Stimulated activated naive CD8-positive, alpha-beta T cell treated with anti-CD3 and anti-CD28 coated beads, Interleukin-15, Interleukin-2, amounts not matched to agents 100 ng/mL and 50 ng/mL, for 24 hours (primary cell): ENCODE measurements at regions not wholly inside any gene's neighbourhood (a gene's known extent, or its start where the extent isn't known, plus 50 kb on each side); places are given as distances from the start of the nearest gene placed in this dataset.
"Not testable (repeated sequence)": the region's sequence is repeated elsewhere in the genome, so short reads cannot be mapped to it uniquely, and the experiment has no call there.

Experiments used
- H3K27ac Mint-ChIP-seq: one replicate; pipeline ENCODE4 v1.8.0; 2021; ENCODE audit warnings: mild to moderate bottlenecking, mixed read lengths
- H3K27me3 Mint-ChIP-seq: one replicate; pipeline ENCODE4 v1.8.0; 2021; ENCODE audit warnings: mixed read lengths
- H3K36me3 Mint-ChIP-seq: one replicate; pipeline ENCODE4 v1.8.0; 2021; ENCODE audit warnings: low read depth, mixed read lengths
- H3K4me1 Mint-ChIP-seq: one replicate; pipeline ENCODE4 v1.8.0; 2021; ENCODE audit warnings: low read depth, mixed read lengths
- H3K4me3 Mint-ChIP-seq: one replicate; pipeline ENCODE4 v1.8.0; 2021; ENCODE audit warnings: mild to moderate bottlenecking, mixed read lengths
- H3K9me3 Mint-ChIP-seq: one replicate; pipeline ENCODE4 v1.8.0; 2021; ENCODE audit warnings: mixed read lengths

GRCh38 chr6:27719039-27719438 lies 193.2 kb downstream of the OR2B2 start:
- not testable (repeated sequence) for H3K36me3 Mint-ChIP-seq, H3K9me3 Mint-ChIP-seq, H3K27ac Mint-ChIP-seq, H3K4me3 Mint-ChIP-seq
- Mint-ChIP-seq H3K4me1 (peaks cover 22% of the 10 kb centered on the region), H3K27me3 (peaks cover 43% of the 10 kb centered on the region)

GRCh38 chr6:27706431-27706830 lies 205.8 kb downstream of the OR2B2 start:
- Mint-ChIP-seq H3K36me3 (peaks cover 72% of the 10 kb centered on the region), H3K27ac (no peak overlapping the region)

GRCh38 chr6:27700337-27700736 lies 211.9 kb downstream of the OR2B2 start:
- Mint-ChIP-seq H3K27me3 (no peaks in the 10 kb centered on the region), H3K36me3 (peaks cover 43% of the 10 kb centered on the region), H3K4me3 (no peak overlapping the region), H3K4me1 (peaks cover 5% of the 10 kb centered on the region), H3K27ac (no peak overlapping the region), H3K9me3 (no peaks in the 10 kb centered on the region)

More at GRCh38 chr6:27706431-27706830, 205.8 kb downstream of the OR2B2 start:
- Mint-ChIP-seq H3K4me1 (no peaks in the 10 kb centered on the region), H3K27me3 (no peaks in the 10 kb centered on the region), H3K9me3 (no peaks in the 10 kb centered on the region), H3K4me3 (no peak overlapping the region)

- Mint-ChIP-seq H3K36me3 (peaks cover 7% of the 10 kb centered on the region), H3K27me3 (peaks cover 4% of the 10 kb centered on the region), H3K27ac (no peak overlapping the region), H3K4me1 (peaks cover 18% of the 10 kb centered on the region), H3K4me3 (peak overlapping the region; percentile 87), H3K9me3 (no peaks in the 10 kb centered on the region)
Measured at GRCh38 chr6:27694547-27694874, 217.7 kb downstream of the OR2B2 start.

GRCh38 chr6:27693766-27694546 lies 218.2 kb downstream of the OR2B2 start:
- H3K4me3 Mint-ChIP-seq: peak overlapping the region; percentile 87
- peaks cover 4% of the 10 kb centered on the region for H3K27me3 Mint-ChIP-seq
- H3K36me3 Mint-ChIP-seq: peaks cover 7% of the 10 kb centered on the region
- H3K4me1 Mint-ChIP-seq: peaks cover 21% of the 10 kb centered on the region
- H3K27ac Mint-ChIP-seq: peak overlapping the region; percentile 65
- no peaks in the 10 kb centered on the region for H3K9me3 Mint-ChIP-seq

GRCh38 chr6:27692133-27692532 lies 219.2 kb upstream of the ZNF184 start:
- not testable (repeated sequence) for H3K9me3 Mint-ChIP-seq, H3K27ac Mint-ChIP-seq, H3K27me3 Mint-ChIP-seq
- H3K36me3 Mint-ChIP-seq: peaks cover 10% of the 10 kb centered on the region
- H3K4me3 Mint-ChIP-seq: peak overlapping the region; percentile 37
- peaks cover 36% of the 10 kb centered on the region for H3K4me1 Mint-ChIP-seq

GRCh38 chr6:27688014-27688586 lies 215.2 kb upstream of the ZNF184 start:
- Mint-ChIP-seq H3K27me3 (peaks cover 16% of the 10 kb centered on the region), H3K4me3 (peak overlapping the region; percentile 90), H3K9me3 (no peaks in the 10 kb centered on the region), H3K4me1 (peaks cover 26% of the 10 kb centered on the region), H3K27ac (peak overlapping the region; percentile 95), H3K36me3 (peaks cover 3% of the 10 kb centered on the region)

DNA sequence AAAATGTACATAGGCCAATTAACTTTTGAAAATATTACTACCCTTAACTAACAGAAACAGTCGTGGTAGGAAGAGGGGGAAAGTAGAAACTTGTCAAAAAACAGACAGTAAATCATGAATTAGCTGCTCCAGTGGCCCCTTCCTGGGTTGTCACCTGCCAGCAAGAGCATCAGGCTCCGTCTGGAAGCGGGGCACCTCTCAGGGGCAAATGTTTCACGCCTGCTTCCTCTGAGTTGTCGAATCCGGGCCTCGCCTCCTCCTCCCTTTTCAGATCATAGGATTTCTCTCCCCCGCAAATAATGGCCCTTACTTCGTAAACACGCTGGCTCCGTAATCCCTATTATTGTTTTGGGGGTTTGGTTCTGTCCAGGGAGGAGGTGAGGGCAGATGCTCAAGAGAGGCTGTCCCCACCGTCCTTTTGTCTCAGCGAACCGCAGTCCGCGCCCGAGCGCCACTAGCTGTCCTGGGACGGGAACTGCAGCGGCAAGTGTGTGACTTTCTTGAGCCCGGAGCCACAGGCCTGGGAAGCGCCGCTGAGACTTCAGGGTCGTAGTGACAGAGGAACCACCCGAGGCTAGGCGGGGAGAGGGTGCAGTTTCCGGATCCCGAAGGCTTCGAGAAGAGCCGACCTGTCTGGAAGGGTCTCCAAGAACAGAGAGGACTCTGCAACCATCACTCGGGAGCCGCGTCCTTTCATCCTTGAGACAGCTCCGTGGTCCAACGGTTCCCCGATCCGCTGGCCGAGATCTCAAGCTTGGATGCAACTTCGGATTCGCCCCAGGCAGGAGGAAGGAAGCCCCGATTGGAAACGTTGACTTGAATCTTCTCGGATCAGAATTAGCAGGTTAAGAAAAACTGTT lies 214.5 kb upstream of the ZNF184 start:
- H3K4me1 Mint-ChIP-seq: peaks cover 26% of the 10 kb centered on the region
- H3K36me3 Mint-ChIP-seq: peaks cover 3% of the 10 kb centered on the region
- H3K9me3 Mint-ChIP-seq: no peaks in the 10 kb centered on the region
- peaks cover 22% of the 10 kb centered on the region for H3K27me3 Mint-ChIP-seq
- peak overlapping the region; percentile 95 for H3K27ac Mint-ChIP-seq
- peak overlapping the region; percentile 90 for H3K4me3 Mint-ChIP-seq

DNA sequence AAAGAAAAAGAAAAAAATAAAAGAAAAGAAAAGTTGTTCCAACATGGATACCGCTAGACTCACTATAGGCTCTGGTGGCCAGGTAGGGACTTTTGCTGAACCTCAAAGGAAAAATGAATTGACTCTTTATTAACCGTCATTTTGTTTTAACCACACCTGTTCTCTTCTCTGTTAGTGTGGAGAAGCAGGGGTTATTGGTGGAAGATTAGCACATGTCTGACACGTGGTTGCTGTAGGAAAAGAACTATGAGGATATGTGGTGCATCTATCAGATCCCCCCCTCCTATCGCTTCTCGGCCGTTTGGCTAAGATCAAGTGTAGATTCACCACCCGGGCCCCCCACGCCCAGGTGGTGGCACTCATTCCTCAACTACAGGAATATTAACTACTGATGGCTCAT lies 212.4 kb upstream of the ZNF184 start:
- Mint-ChIP-seq H3K27me3 (peaks cover 38% of the 10 kb centered on the region), H3K4me3 (no peak overlapping the region), H3K36me3 (peaks cover 7% of the 10 kb centered on the region)

DNA sequence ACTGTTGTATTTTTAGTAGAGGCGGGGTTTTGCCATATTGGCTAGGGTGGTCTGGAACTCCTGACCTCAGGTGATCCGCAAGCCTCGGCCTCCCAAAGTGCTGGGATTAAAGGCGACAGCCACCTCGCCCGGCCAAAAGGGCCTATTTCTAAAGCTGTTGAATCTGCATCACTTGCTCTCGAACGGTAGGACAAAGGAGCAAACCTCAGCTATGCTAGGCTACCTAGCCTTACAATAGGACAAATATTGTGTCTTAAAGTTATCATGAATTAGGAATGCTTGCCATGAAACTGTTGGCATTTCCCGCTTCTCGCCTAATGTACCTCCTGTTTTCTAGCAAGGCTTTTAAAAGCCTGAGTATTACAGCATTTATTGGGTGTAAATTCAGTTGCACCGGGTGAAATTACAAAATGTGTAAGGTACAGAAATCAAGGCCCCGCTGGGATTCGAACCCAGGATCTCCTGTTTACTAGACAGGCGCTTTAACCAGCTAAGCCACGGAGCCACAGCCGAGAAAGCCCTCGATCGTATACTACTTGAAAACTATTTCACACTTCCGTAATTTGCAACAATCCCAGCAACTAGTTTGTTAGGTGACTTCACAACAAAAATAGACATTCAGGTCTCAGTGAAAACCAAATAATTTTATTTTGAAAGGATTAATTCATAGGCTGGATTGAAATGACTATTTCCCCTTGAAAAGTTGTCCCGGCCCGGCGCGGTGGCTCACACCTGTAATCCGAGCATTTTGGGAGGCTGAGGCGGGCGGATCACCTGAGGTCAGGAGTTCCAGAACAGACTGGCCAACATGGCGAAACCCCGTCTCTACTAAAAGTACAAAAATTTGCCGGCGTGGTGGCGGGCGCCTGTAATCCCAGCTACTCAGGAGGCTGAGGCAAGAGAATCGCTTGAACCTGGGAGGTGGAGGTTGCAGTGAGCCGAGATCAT lies 211.6 kb upstream of the ZNF184 start:
- Mint-ChIP-seq H3K4me3 (peak overlapping the region; percentile 56), H3K27me3 (peaks cover 46% of the 10 kb centered on the region), H3K9me3 (peaks cover 14% of the 10 kb centered on the region), H3K4me1 (peaks cover 34% of the 10 kb centered on the region), H3K27ac (peak overlapping the region; percentile 74), H3K36me3 (peaks cover 12% of the 10 kb centered on the region)

More for the DNA sequence above, 212.4 kb upstream of the ZNF184 start:
- Mint-ChIP-seq H3K4me1 (peaks cover 28% of the 10 kb centered on the region), H3K27ac (no peak overlapping the region), H3K9me3 (peaks cover 9% of the 10 kb centered on the region)

DNA sequence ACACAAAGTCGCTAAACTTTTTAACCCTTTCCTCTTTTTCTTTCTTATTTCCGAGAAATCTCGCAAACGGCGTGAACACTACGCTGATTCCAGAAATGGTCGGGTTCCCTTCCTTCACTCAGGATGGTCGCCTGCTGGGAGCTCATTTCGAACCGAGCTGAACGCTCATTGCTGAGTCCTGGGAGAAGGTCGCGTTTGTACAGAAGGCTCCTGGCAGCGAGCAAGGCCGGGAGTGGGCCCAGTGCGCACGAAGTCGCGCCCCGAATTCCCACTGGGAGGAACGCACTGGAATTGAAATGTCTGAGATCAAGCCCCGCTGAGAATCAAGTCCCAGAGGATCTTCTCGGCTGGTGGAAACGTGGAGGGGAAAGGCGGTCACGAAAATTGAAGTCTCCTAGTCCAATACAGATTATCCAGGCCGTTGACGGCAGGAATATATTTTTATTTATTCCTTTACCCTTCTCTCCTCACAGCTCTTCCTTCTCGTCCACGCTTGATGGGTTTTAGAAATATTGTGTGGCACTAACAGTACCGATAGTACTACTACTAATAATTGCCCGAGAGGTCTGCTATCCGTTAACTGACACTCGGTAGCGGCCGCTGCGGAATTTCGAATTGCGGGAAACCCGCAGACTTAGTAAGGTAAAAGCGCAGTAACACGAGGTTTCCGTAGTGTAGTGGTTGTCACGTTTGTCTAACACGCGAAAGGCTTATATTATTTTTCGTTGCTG lies 207.2 kb upstream of the ZNF184 start:
- Mint-ChIP-seq H3K27ac (peak overlapping the region; percentile 58), H3K9me3 (peaks cover 16% of the 10 kb centered on the region), H3K4me3 (peak overlapping the region; percentile 43), H3K4me1 (peaks cover 18% of the 10 kb centered on the region), H3K27me3 (peaks cover 77% of the 10 kb centered on the region), H3K36me3 (peaks cover 14% of the 10 kb centered on the region)

DNA sequence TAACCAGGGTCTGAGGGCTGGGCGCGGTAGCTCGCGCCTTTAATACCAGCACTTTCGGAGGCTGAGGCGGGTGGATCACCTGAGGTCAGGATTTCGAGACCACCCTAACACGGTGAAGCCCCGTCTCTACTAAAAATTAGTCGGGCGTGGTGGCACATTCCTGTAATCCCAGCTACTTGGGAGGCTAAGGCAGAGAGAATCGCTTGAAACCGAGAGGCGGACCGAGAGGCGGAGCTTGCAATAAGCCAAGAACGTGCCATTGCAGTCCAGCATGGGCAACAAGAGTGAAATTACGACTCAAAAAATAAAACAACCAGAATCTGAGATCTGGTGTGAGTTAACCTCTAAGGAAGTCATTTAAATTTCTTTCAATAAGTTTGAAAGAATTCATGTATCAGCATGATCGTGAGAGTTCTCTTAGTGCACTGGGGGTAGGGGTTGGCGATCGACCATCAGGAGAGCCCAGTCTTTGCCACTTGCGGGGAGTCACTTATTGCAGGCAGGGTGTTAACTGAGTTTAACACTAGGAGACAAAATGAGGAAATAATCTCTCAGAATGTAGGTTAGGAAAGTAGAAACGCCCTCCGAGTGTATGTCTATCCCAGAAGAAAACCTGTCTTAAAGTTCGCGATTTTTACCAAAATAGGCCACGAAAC lies 206.5 kb upstream of the ZNF184 start:
- H3K4me3 Mint-ChIP-seq: peak overlapping the region; percentile 43

GRCh38 chr6:27678469-27678868 lies 205.6 kb upstream of the ZNF184 start:
- Mint-ChIP-seq H3K36me3 (peaks cover 16% of the 10 kb centered on the region), H3K4me1 (peaks cover 15% of the 10 kb centered on the region), H3K9me3 (peaks cover 18% of the 10 kb centered on the region), H3K27me3 (peaks cover 83% of the 10 kb centered on the region), H3K4me3 (no peak overlapping the region), H3K27ac (no peak overlapping the region)

More for the DNA sequence above, 206.5 kb upstream of the ZNF184 start:
- H3K9me3 Mint-ChIP-seq: peaks cover 16% of the 10 kb centered on the region
- H3K27ac Mint-ChIP-seq: peak overlapping the region; percentile 58
- peaks cover 15% of the 10 kb centered on the region for H3K4me1 Mint-ChIP-seq
- peaks cover 14% of the 10 kb centered on the region for H3K36me3 Mint-ChIP-seq
- peaks cover 76% of the 10 kb centered on the region for H3K27me3 Mint-ChIP-seq
